Large intestine (tissue), 3 donors: ENCODE measurements at regions not wholly inside any gene's neighbourhood (a gene's known extent, or its start where the extent isn't known, plus 50 kb on each side); places are given as distances from the start of the nearest gene placed in this dataset.

ENCODE experiments used
- DNase-seq, 2 donors: peaks; one replicate each; pipeline versions ENCODE4 v3.0.0 to v3.0.0-alpha.2; 2013
- H3K27ac ChIP-seq: one replicate; pipeline ENCODE4 v1.5.1; 2013; ENCODE audit warnings: low read length
- H3K27me3 ChIP-seq: 2 replicates; pipeline ENCODE4 v1.6.1; 2013; ENCODE audit warnings: low read length; ENCODE audit not compliant: control insufficient read depth, insufficient read depth
- H3K36me3 ChIP-seq: 2 replicates; pipeline ENCODE4 v1.6.1; 2013; ENCODE audit warnings: low read length; ENCODE audit not compliant: control insufficient read depth, insufficient read depth
- H3K4me1 ChIP-seq: one replicate; pipeline ENCODE4 v1.6.1; 2013; ENCODE audit warnings: low read length; ENCODE audit not compliant: control insufficient read depth, insufficient read depth
- H3K4me3 ChIP-seq: one replicate; pipeline ENCODE4 v1.5.1; 2013; ENCODE audit warnings: low read length
- H3K9me3 ChIP-seq: one replicate; pipeline ENCODE4 v1.6.1; 2013; ENCODE audit warnings: mild to moderate bottlenecking, low read depth, low read length, moderate library complexity; ENCODE audit not compliant: control insufficient read depth
- WGBS: methylation state at CpG from one replicate; pipeline ENCODE4 v1.1.5; 2013; ENCODE audit warnings: low lambda C conversion rate; ENCODE audit not compliant: insufficient coverage; 5-methylcytosine and 5-hydroxymethylcytosine counted together

DNA sequence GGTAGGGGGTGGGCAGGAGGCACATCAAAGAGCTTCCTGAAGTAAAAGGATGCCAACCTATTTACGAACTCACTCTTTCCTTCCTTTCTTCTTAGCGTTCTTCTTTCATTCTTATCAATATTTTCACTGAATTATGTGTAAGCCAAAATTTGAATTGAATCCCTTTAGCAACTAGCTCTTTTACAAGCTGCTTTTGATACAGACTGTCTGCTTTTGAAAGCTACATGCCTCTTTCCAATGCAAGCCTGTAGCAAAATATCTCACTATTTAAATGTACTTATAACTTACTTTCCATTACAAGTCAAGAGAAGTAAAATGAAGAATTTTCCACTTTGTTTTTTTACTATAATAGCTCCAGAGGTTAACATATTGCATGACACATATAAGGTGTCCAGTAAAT is 186.6 kb downstream of the NXPE2 start:
- Histone ChIP-seq H3K36me3 (no peaks in the 10 kb centered on the region), H3K27ac (no peak overlapping the region), H3K27me3 (peaks cover 13% of the 10 kb centered on the region), H3K4me3 (no peak overlapping the region), H3K4me1 (no peaks in the 10 kb centered on the region), H3K9me3 (no peaks in the 10 kb centered on the region)
- 94% methylated on average over 2 of the region's 2 CpGs for WGBS
- DNase-seq: no peak

DNA sequence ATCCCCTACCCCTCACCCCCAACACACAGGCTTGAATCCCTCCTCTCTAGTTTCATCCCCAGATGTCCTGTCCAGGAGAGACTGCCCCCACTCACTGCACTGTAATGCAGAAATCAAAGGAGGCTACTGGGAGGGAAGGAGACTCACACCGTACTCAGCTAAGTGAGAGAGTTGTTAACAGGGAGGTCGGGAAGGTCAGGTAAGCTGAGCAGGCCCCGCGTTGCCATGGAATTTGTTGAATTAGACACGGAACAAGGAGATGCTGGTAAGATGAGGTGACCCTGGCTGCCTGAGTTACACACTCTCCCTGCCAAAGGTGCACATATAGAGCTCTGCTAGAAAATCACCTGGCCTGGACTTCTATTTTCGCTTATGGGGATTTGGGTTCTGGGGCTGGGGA is 197.9 kb downstream of the NXPE2 start:
- H3K36me3 ChIP-seq: no peaks in the 10 kb centered on the region
- WGBS: no CpG with 5 or more reads among the region's 6 CpGs
- no peak overlapping the region for H3K4me3 ChIP-seq
- no peaks in the 10 kb centered on the region for H3K9me3 ChIP-seq
- no peaks in the 10 kb centered on the region for H3K27me3 ChIP-seq
- no peak overlapping the region for H3K27ac ChIP-seq
- H3K4me1 ChIP-seq: no peaks in the 10 kb centered on the region
- no peak for DNase-seq

DNA sequence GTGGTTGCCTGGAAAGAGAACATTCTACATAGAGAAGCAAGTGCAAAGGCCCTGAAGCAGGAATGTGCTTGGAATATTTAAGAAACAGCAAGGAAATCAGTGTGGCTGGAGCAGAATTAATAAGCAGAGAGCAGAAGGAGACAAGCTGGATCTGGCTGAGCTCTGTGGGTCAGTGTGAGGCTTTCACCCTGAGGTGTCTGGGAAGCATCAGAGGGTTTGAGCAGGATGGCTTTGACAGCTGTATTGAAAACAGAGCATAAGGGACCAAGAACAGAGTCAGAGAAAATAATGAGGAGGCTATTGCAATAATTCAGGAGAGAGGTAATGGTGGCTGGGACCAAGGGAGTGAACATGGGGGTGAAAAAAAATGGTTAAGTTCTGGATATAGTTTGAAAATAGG is 199.6 kb downstream of the NXPE2 start:
- H3K4me3 ChIP-seq: no peak overlapping the region
- H3K27ac ChIP-seq: no peak overlapping the region
- no peaks in the 10 kb centered on the region for H3K36me3 ChIP-seq
- H3K9me3 ChIP-seq: no peaks in the 10 kb centered on the region
- H3K4me1 ChIP-seq: no peaks in the 10 kb centered on the region
- H3K27me3 ChIP-seq: no peaks in the 10 kb centered on the region
- no peak for DNase-seq

DNA sequence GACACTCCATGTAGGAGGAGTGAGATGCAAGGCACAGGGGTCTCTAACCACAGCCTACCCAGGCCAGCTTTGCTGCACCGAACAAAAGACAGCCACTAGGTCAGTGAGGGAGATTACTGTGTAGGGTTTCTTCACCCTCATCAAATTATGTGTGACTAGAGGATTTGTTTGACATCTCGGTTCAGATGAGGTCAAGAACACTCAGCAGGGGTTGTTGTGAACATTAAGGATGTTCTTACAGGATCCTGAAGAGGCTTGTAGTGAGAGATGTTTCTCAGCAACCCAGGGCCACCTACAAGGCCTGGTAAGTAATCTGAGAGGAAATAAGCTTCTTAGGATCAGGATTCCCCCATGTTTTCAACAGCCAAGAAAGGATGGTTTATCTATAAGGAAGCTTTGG is 202.1 kb downstream of the NXPE2 start:
- no CpG with 5 or more reads among the region's 2 CpGs for WGBS
- H3K4me1 ChIP-seq: no peaks in the 10 kb centered on the region
- H3K36me3 ChIP-seq: no peaks in the 10 kb centered on the region
- no peak for DNase-seq
- H3K27ac ChIP-seq: no peak overlapping the region
- H3K27me3 ChIP-seq: no peaks in the 10 kb centered on the region
- no peak overlapping the region for H3K4me3 ChIP-seq
- no peaks in the 10 kb centered on the region for H3K9me3 ChIP-seq

DNA sequence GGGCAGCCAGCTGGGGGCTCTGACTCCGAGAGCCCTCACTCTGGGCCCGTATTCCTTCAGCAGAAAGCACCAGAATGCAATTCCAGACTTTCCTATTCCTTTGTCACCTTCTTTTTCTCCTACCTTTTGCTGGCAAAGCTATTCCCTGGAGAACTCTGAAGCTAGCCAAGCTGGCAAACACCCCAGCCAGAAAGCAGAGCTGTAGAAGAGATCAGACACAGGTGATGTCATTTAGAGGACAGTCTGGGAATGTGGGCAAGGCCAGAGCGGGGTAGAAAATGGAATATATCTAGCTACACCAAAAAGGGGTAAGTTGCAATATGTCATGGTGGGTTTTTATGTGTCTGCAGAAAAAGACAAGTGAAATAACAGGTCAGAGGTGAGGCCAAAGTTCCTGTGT is 205.1 kb downstream of the NXPE2 start:
- Histone ChIP-seq H3K4me3 (no peak overlapping the region), H3K9me3 (no peaks in the 10 kb centered on the region), H3K27me3 (no peaks in the 10 kb centered on the region), H3K27ac (no peak overlapping the region), H3K4me1 (no peaks in the 10 kb centered on the region), H3K36me3 (no peaks in the 10 kb centered on the region)
- no peak for DNase-seq
- WGBS: 83% methylated on average over 1 of the region's 3 CpGs

DNA sequence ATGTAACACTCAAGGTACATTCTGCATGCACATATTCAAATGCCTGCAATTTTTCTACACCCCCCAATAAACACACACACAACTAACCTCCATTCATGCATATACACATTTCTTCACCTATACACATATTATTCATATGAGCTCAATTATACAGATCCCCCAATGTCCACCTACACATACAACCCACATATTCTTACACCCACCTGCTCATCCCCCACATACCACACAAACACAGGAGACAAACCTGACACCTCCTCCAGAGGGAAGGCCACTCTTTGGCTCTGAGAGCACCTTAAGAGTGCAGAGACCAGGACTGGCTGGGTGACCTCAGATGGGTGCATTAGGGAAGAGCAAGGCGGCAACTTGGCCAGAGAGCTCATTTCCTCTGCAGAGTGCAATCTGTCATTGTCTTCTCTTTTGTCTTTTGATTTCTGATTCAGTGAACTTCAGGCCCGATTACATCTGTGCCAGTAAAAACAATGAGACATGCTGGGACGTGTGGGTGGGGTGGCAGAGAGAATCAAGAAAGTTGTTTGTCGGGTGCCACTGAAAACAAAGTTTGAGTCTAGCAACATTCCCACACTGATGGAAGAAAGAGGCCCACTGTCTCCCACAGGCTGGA is 208.4 kb downstream of the NXPE2 start:
- no peak for DNase-seq
- Histone ChIP-seq H3K4me3 (no peak overlapping the region), H3K36me3 (no peaks in the 10 kb centered on the region), H3K27ac (no peak overlapping the region), H3K9me3 (no peaks in the 10 kb centered on the region), H3K4me1 (peaks cover 8% of the 10 kb centered on the region), H3K27me3 (no peaks in the 10 kb centered on the region)
- WGBS: no CpG with 5 or more reads among the region's 4 CpGs

DNA sequence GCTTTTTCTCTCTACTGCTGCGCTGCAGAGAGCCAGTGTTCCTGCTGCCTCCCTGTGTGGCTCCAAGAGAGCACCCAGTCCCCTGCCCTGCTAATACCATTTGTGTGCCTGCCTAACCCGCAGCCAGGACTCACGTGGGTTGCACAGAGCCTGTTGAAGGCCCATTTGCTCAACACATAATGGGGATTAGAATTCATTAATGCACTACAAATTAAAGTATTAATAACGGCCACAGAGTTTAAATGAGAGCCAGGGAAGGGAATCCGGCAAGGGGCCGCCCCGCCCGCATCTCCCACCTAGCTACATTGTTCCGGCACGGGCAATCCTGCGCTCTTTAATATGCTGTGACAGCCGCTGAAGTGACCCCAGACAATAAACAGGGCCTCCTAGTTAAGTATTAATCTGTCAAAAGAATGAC is 211.3 kb downstream of the NXPE2 start:
- H3K9me3 ChIP-seq: no peaks in the 10 kb centered on the region
- peak in 1 of 2 donors; percentile 38 for DNase-seq
- no peak overlapping the region for H3K27ac ChIP-seq
- H3K4me1 ChIP-seq: peaks cover 8% of the 10 kb centered on the region
- H3K27me3 ChIP-seq: no peaks in the 10 kb centered on the region
- H3K4me3 ChIP-seq: no peak overlapping the region
- no peaks in the 10 kb centered on the region for H3K36me3 ChIP-seq
- WGBS: no CpG with 5 or more reads among the region's 12 CpGs

DNA sequence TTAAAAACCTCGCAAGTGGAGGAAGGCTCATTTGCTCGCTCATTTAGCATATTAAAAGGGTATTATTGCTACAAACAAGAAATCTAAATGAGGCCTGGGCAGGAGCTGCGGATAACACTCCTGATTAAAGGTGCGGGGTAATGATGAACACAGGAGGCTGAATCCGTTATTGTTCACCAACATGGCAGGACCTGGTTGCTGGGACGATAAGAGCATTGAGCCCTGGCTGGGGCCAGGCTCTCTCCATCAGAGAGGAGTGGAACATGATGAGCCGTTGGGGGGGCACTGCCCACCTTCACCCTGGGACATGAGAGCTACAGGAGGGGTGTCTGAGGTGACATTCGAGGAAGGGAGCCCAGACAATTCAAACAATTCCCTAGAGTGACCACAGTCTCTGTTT is 211.7 kb downstream of the NXPE2 start:
- Histone ChIP-seq H3K9me3 (no peaks in the 10 kb centered on the region), H3K4me3 (no peak overlapping the region), H3K27ac (no peak overlapping the region), H3K36me3 (no peaks in the 10 kb centered on the region), H3K27me3 (no peaks in the 10 kb centered on the region), H3K4me1 (peaks cover 8% of the 10 kb centered on the region)
- WGBS: no CpG with 5 or more reads among the region's 8 CpGs
- DNase-seq: no peak

DNA sequence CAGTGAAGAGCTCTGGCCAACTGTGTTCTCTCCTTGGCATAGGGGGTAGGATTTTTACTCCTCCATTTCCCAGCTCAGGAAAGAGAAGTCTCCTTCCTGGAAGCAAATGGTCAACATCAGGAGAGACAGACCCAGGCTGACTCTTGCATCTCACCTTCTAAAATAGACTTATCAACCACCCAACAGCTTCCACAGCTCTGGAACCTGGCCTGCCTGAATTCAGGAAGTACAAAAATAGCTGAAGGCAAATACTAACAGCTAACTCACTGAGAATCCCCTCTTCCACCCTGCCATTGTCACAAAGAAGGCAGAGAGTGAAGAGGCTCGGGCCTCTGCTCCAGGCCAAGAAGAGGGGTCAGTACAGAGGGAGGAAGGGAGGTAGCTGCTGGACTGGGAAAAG is 213.6 kb downstream of the NXPE2 start:
- no peak for DNase-seq
- no CpG with 5 or more reads among the region's 1 CpG for WGBS
- Histone ChIP-seq H3K27me3 (no peaks in the 10 kb centered on the region), H3K4me1 (peaks cover 8% of the 10 kb centered on the region), H3K36me3 (no peaks in the 10 kb centered on the region), H3K27ac (no peak overlapping the region), H3K4me3 (no peak overlapping the region), H3K9me3 (no peaks in the 10 kb centered on the region)

DNA sequence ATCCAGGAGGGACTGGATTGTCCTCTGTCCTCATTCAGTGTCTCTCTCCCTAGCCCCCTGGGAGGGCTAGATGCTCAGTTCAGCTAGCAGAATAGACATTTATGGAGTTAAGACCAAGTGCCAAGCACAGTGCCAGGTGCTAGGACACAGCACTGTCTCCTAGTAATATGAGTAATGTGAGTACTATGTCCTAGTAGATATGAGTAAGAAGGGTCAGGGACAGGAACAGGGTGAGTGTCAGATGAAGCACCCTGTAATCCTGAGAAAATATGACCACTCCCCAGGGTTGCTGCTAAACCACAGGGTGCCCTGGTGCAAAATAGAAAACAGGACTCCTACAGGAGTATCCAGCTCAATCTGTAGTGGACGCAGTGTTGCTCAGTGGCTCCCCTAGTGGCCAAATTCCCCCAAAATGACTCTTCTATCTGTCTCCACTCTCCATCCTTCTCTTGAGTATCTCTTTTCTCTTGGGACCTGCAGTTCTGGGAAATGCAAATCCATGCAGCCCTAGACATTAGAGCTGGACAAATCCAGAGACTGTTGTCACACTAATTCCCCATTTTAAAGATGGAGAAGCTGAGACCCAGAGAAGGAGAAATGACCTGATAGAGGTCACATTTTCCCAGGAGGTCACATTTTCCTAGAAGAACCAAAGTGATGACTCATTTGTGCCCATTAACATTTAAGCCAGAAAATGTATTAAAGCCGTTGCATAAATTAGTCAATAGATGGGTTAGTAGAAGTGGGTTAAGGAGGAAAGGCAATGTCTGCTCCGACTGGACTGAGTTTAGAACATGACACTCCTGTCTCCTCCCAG is 214.3 kb downstream of the NXPE2 start:
- Histone ChIP-seq H3K4me1 (peaks cover 8% of the 10 kb centered on the region), H3K4me3 (no peak overlapping the region), H3K36me3 (no peaks in the 10 kb centered on the region), H3K27me3 (no peaks in the 10 kb centered on the region), H3K27ac (no peak overlapping the region), H3K9me3 (no peaks in the 10 kb centered on the region)
- no CpG with 5 or more reads among the region's 3 CpGs for WGBS
- DNase-seq: no peak

DNA sequence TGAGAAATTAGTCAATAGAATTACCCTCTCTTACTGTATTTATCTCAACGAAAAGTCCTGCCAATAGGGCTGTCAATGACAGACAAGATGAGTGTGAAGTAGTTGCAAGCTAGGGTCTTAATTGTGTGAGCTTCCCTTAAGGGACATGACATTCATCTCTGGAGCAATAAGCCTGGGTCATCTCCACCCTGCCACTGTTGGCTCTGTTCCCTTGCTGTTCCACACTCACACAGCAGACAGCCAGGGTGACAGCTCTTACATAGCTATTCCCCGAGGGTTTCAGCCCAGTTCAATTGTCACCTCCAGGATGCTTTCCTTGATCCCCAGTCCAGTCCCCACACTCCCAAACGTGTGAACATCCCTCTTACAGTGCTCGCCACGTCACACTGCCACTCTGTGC is 215.0 kb downstream of the NXPE2 start:
- no peaks in the 10 kb centered on the region for H3K36me3 ChIP-seq
- H3K9me3 ChIP-seq: no peaks in the 10 kb centered on the region
- no peak overlapping the region for H3K4me3 ChIP-seq
- no peak for DNase-seq
- H3K4me1 ChIP-seq: peaks cover 8% of the 10 kb centered on the region
- H3K27ac ChIP-seq: no peak overlapping the region
- no CpG with 5 or more reads among the region's 5 CpGs for WGBS
- H3K27me3 ChIP-seq: no peaks in the 10 kb centered on the region
